ENCODE measurements at regions not wholly inside any gene's neighbourhood (a gene's known extent, or its start where the extent isn't known, plus 50 kb on each side); places are given as distances from the start of the nearest gene placed in this dataset.
"Not testable (repeated sequence)": the region's sequence is repeated elsewhere in the genome, so short reads cannot be mapped to it uniquely, and the experiment has no call there.

- no peak overlapping the region for H2AFZ ChIP-seq (ENCODE audit: low read length)
- H3K36me3 ChIP-seq (ENCODE audit: control insufficient read depth in 2 of 4, insufficient read depth in 4 of 4, low read length in 3 of 4), result no peaks in the 10 kb centered on the region
- no peak overlapping the region for H3K56ac ChIP-seq (replicated peaks; ENCODE audit: insufficient read length, low read depth, low read length)
- ChIA-PET POLR2A (ENCODE audit: partially characterized antibody) (no interaction called here), CTCF (ENCODE audit: partially characterized antibody) (no interaction called here)
- H4K8ac ChIP-seq (ENCODE audit: extremely low read depth, insufficient read depth, low read length), result no peak overlapping the region
- WGBS, 2 experiments (ENCODE audit: extremely low coverage in 1 of 2, insufficient coverage in 1 of 2, insufficient read length in 1 of 2, insufficient replicate concordance in 2 of 2, low coverage in 1 of 2, low lambda C conversion rate in 2 of 2, missing lambda C conversion rate in 1 of 2), result 85 to 100% methylated on average over 1 of the region's 1 CpG
- H4K5ac ChIP-seq (ENCODE audit: insufficient read length, low read depth, low read length), result no peak overlapping the region
- H3K27me3 ChIP-seq (replicated peaks in 1 of 4; ENCODE audit: control insufficient read depth in 3 of 4, extremely low read depth in 1 of 4, insufficient read depth in 3 of 4, low read length in 3 of 4), result no peaks in the 10 kb centered on the region
- no peaks in the 10 kb centered on the region for H3K4me1 ChIP-seq (replicated peaks in 1 of 4; ENCODE audit: control insufficient read depth in 3 of 4, insufficient read depth in 4 of 4, low read length in 3 of 4)
- FAIRE-seq (no peak), DNase-seq (ENCODE audit: low read depth in 1 of 2, low spot score in 2 of 2) (no peak)
- H3K4me3 ChIP-seq (ENCODE audit: extremely low read depth in 1 of 4, insufficient read depth in 2 of 4, low read depth in 3 of 4, low read length in 4 of 4), result no peak overlapping the region
- no peak overlapping the region for H2AK5ac ChIP-seq (ENCODE audit: low read depth, low read length)
- H3K79me2 ChIP-seq (ENCODE audit: control insufficient read depth in 1 of 2, insufficient read depth in 2 of 2, low read length in 2 of 2), result no peaks in the 10 kb centered on the region
- no peak for TF ChIP-seq POLR2AphosphoS5 (IDR thresholded peaks at IDR 0.05; ENCODE audit: low read depth, low read length)
- H3K27ac ChIP-seq (ENCODE audit: low read depth, low read length), result no peak overlapping the region
- no peak overlapping the region for H2BK5ac ChIP-seq (ENCODE audit: low read depth, low read length)
- no peaks in the 10 kb centered on the region for H3K79me1 ChIP-seq (ENCODE audit: low read depth, low read length)
- H2BK12ac ChIP-seq (ENCODE audit: low read depth, low read length), result no peak overlapping the region
- H3K4me2 ChIP-seq (ENCODE audit: insufficient read depth in 1 of 2, low read depth in 2 of 2, low read length in 2 of 2), result no peak overlapping the region
- no peak overlapping the region for H3K4ac ChIP-seq (replicated peaks; ENCODE audit: insufficient read length, low read depth, low read length)
- H4K20me1 ChIP-seq (replicated peaks in 1 of 2; ENCODE audit: control insufficient read depth in 1 of 2, insufficient read depth in 2 of 2, low read length in 2 of 2), result no peaks in the 10 kb centered on the region
- no peaks in the 10 kb centered on the region for H3K23me2 ChIP-seq (ENCODE audit: low read depth, low read length)
- no peak overlapping the region for H3K23ac ChIP-seq (ENCODE audit: insufficient read length)
- no peaks in the 10 kb centered on the region for H3K9me3 ChIP-seq (ENCODE audit: insufficient read depth in 2 of 2, low read depth in 1 of 2, low read length in 1 of 2)
- H2BK15ac ChIP-seq (ENCODE audit: low read length), result no peak overlapping the region
- no peak overlapping the region for H3K9ac ChIP-seq (replicated peaks in 1 of 4; ENCODE audit: extremely low read depth in 1 of 4, low read depth in 3 of 4, low read length in 3 of 4)
- no peak overlapping the region for H3K14ac ChIP-seq (ENCODE audit: insufficient read length)
- H2BK20ac ChIP-seq (ENCODE audit: low read length), result no peak overlapping the region
- H2BK120ac ChIP-seq (replicated peaks; ENCODE audit: low read depth, low read length), result no peak overlapping the region
- H3K18ac ChIP-seq (ENCODE audit: extremely low read depth, low read length), result no peak overlapping the region
- H4K91ac ChIP-seq (replicated peaks; ENCODE audit: insufficient read length, low read length), result no peak overlapping the region
These were observed 1355.1 kb downstream of the HACE1 start for GRCh38 chr6:103504501-103505154.

- H3K4ac ChIP-seq (replicated peaks; ENCODE audit: insufficient read length, low read depth, low read length); H3K79me1 ChIP-seq (ENCODE audit: low read depth, low read length); H3K9me3 ChIP-seq (ENCODE audit: insufficient read depth in 2 of 2, low read depth in 1 of 2, low read length in 1 of 2); H4K5ac ChIP-seq (ENCODE audit: insufficient read length, low read depth, low read length); H3K23ac ChIP-seq (ENCODE audit: insufficient read length); H3K36me3 ChIP-seq (ENCODE audit: control insufficient read depth in 2 of 4, insufficient read depth in 4 of 4, low read length in 3 of 4); H3K27me3 ChIP-seq (replicated peaks in 1 of 4; ENCODE audit: control insufficient read depth in 3 of 4, extremely low read depth in 1 of 4, insufficient read depth in 3 of 4, low read length in 3 of 4); H2BK20ac ChIP-seq (ENCODE audit: low read length); H3K4me1 ChIP-seq (replicated peaks in 1 of 4; ENCODE audit: control insufficient read depth in 3 of 4, insufficient read depth in 4 of 4, low read length in 3 of 4); H3K56ac ChIP-seq (replicated peaks; ENCODE audit: insufficient read length, low read depth, low read length); H2BK12ac ChIP-seq (ENCODE audit: low read depth, low read length); H2BK5ac ChIP-seq (ENCODE audit: low read depth, low read length); POLR2A ChIA-PET (ENCODE audit: partially characterized antibody); H4K8ac ChIP-seq (ENCODE audit: extremely low read depth, insufficient read depth, low read length); H4K20me1 ChIP-seq (replicated peaks in 1 of 2; ENCODE audit: control insufficient read depth in 1 of 2, insufficient read depth in 2 of 2, low read length in 2 of 2); H3K14ac ChIP-seq (ENCODE audit: insufficient read length); FAIRE-seq; H3K4me3 ChIP-seq (ENCODE audit: extremely low read depth in 1 of 4, insufficient read depth in 2 of 4, low read depth in 3 of 4, low read length in 4 of 4); H2BK120ac ChIP-seq (replicated peaks; ENCODE audit: low read depth, low read length); H2BK15ac ChIP-seq (ENCODE audit: low read length); H3K23me2 ChIP-seq (ENCODE audit: low read depth, low read length); H3K9ac ChIP-seq (replicated peaks in 1 of 4; ENCODE audit: extremely low read depth in 1 of 4, low read depth in 3 of 4, low read length in 3 of 4); H3K18ac ChIP-seq (ENCODE audit: extremely low read depth, low read length); H3K4me2 ChIP-seq (ENCODE audit: insufficient read depth in 1 of 2, low read depth in 2 of 2, low read length in 2 of 2); H2AFZ ChIP-seq (ENCODE audit: low read length); CTCF ChIA-PET (ENCODE audit: partially characterized antibody); H3K79me2 ChIP-seq (ENCODE audit: control insufficient read depth in 1 of 2, insufficient read depth in 2 of 2, low read length in 2 of 2); H2AK5ac ChIP-seq (ENCODE audit: low read depth, low read length); H3K27ac ChIP-seq (ENCODE audit: low read depth, low read length); H4K91ac ChIP-seq (replicated peaks; ENCODE audit: insufficient read length, low read length): not testable (repeated sequence)
- WGBS, 2 experiments (ENCODE audit: extremely low coverage in 1 of 2, insufficient coverage in 1 of 2, insufficient read length in 1 of 2, insufficient replicate concordance in 2 of 2, low coverage in 1 of 2, low lambda C conversion rate in 2 of 2, missing lambda C conversion rate in 1 of 2), result 93% methylated on average over 9 of the region's 11 CpGs; no CpG with 5 or more reads in 1 of the 2 experiments
- DNase-seq (ENCODE audit: low read depth in 1 of 2, low spot score in 2 of 2), result peak in 1 of 2 experiments; percentile 41
These were observed 1363.1 kb downstream of the HACE1 start for GRCh38 chr6:103496588-103496987.

Data from H1 (cell line).